ENCODE measurements at regions not wholly inside any gene's neighbourhood (a gene's known extent, or its start where the extent isn't known, plus 50 kb on each side); places are given as distances from the start of the nearest gene placed in this dataset.

DNA sequence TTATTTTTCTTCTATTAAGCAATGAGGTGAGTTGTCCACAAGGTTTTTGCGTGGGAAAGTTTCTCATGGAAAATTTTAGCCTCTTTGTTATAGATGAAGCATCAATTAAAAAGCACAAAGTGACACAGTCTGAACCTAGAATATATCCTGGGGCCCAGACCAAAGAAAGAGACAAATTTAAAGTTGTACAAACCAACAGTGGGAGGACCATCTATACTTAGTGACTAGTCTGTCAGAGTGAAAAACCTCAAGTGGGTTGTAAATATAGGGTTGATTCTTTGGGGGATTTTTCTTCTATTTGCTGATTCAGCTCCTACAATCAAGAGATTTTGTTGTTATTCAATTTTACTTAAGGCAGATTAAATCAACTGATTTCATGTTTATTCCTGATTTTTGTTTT, 256.2 kb downstream of the SATB2 start:
- Histone ChIP-seq H3K27me3 (no peaks in the 10 kb centered on the region), H3K36me3 (no peaks in the 10 kb centered on the region), H3K4me1 (no peaks in the 10 kb centered on the region), H3K27ac (no peak overlapping the region), H3K4me3 (no peak overlapping the region), H3K9me3 (no peaks in the 10 kb centered on the region)
- TF ChIP-seq POLR2AphosphoS5 (IDR thresholded peaks at IDR 0.05), result no peak
- no peak for TF ChIP-seq POLR2A (IDR thresholded peaks at IDR 0.05)
- TF ChIP-seq, protein P1, sequence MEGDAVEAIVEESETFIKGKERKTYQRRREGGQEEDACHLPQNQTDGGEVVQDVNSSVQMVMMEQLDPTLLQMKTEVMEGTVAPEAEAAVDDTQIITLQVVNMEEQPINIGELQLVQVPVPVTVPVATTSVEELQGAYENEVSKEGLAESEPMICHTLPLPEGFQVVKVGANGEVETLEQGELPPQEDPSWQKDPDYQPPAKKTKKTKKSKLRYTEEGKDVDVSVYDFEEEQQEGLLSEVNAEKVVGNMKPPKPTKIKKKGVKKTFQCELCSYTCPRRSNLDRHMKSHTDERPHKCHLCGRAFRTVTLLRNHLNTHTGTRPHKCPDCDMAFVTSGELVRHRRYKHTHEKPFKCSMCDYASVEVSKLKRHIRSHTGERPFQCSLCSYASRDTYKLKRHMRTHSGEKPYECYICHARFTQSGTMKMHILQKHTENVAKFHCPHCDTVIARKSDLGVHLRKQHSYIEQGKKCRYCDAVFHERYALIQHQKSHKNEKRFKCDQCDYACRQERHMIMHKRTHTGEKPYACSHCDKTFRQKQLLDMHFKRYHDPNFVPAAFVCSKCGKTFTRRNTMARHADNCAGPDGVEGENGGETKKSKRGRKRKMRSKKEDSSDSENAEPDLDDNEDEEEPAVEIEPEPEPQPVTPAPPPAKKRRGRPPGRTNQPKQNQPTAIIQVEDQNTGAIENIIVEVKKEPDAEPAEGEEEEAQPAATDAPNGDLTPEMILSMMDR (IDR thresholded peaks at IDR 0.05), result no peak
- no peak for TF ChIP-seq EP300 (IDR thresholded peaks at IDR 0.05)
- 59 to 97% (median 77%) methylated on average over 1 of the region's 1 CpG for WGBS, 5 donors
- intact Hi-C loops (cut with DNase I; ENCODE audit: low total_unique reads), result no loop called here
- DNase-seq, result no peak

DNA sequence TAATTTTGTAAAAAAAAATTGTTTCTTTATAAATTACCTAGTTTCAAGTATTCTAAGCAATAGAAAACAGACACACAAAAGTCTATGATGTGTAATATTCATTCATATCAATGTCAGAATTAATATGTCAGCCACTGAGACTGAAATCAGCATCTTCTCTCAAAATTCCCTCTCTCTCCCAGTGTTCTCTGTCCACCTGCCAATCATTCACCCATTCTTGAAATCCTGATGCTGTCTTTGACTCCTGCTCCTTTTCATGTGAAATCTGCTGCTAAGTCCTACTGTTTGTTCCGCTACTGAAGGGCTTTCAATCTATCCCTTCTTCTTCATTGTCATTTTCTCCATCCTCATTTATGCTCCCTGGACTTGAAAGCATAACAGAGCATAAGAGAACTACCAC, 257.9 kb downstream of the SATB2 start:
- Histone ChIP-seq H3K4me1 (no peaks in the 10 kb centered on the region), H3K36me3 (no peaks in the 10 kb centered on the region), H3K27me3 (no peaks in the 10 kb centered on the region), H3K27ac (no peak overlapping the region), H3K9me3 (no peaks in the 10 kb centered on the region), H3K4me3 (no peak overlapping the region)
- 92 to 97% (median 94%) methylated on average over 1 of the region's 1 CpG for WGBS, 5 donors
- intact Hi-C loops (cut with DNase I; ENCODE audit: low total_unique reads), result no loop called here
- no peak for TF ChIP-seq POLR2A (IDR thresholded peaks at IDR 0.05)
- TF ChIP-seq, protein P1 (IDR thresholded peaks at IDR 0.05), result no peak
- TF ChIP-seq POLR2AphosphoS5 (IDR thresholded peaks at IDR 0.05), result no peak
- TF ChIP-seq EP300 (IDR thresholded peaks at IDR 0.05), result no peak
- DNase-seq, result no peak

DNA sequence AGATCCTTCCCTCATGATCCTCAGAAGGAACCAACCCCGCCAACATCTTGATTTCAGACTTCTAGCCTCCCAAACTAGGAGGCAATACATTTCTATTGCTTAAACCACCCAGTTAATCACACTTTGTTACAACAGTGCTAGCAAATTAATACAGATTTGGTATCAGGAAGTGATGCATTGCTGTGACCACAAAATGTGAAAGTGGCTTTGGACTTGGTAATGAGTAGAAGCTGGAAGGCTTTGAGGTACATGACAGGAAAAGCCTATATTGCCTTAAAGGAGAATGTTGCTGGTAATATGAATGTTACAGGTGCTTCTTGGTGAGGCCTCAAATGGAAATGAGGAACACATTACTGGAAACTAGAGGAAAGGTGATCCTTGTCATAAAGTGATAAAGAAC, 260.3 kb downstream of the SATB2 start:
- DNase-seq, result no peak
- Histone ChIP-seq H3K4me3 (no peak overlapping the region), H3K4me1 (no peaks in the 10 kb centered on the region), H3K27me3 (no peaks in the 10 kb centered on the region), H3K36me3 (no peaks in the 10 kb centered on the region), H3K27ac (no peak overlapping the region), H3K9me3 (no peaks in the 10 kb centered on the region)
- WGBS, 5 donors, result 72 to 85% (median 77%) methylated on average over 1 of the region's 1 CpG
- no peak for TF ChIP-seq EP300 (IDR thresholded peaks at IDR 0.05)
- TF ChIP-seq, protein P1 (IDR thresholded peaks at IDR 0.05), result no peak
- TF ChIP-seq POLR2AphosphoS5 (IDR thresholded peaks at IDR 0.05), result no peak
- no peak for TF ChIP-seq POLR2A (IDR thresholded peaks at IDR 0.05)
- intact Hi-C loops (cut with DNase I; ENCODE audit: low total_unique reads), result no loop called here

DNA sequence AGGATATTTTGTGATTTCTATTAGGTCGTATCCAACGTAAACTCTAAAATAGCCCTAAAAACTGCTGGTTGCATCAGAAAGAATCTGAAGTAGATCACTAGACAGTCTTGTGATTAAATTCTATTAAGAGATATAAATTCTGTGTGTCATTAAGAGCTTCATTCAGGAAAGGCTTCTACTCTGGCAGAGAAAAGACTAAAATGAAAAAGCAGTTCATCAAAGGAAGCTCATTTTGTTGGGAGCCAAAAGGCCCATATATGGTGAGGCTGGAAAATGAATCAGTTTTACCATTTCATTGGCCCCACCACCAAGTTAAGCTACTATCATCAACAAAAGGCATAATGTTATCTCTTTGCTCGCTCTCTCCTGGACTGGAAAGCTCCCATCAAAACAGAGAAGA, 261.1 kb downstream of the SATB2 start:
- WGBS, 5 donors, result 76 to 91% (median 82%) methylated on average over 3 of the region's 3 CpGs
- intact Hi-C loops (cut with DNase I; ENCODE audit: low total_unique reads), result no loop called here
- TF ChIP-seq, protein P1 (IDR thresholded peaks at IDR 0.05), result no peak
- H3K36me3 ChIP-seq, result no peaks in the 10 kb centered on the region
- DNase-seq, result no peak
- no peak overlapping the region for H3K27ac ChIP-seq
- no peaks in the 10 kb centered on the region for H3K9me3 ChIP-seq
- H3K4me3 ChIP-seq, result no peak overlapping the region
- no peaks in the 10 kb centered on the region for H3K4me1 ChIP-seq
- no peaks in the 10 kb centered on the region for H3K27me3 ChIP-seq

Data from stomach (tissue), 8 donors.